ENCODE measurements at regions not wholly inside any gene's neighbourhood (a gene's known extent, or its start where the extent isn't known, plus 50 kb on each side); places are given as distances from the start of the nearest gene placed in this dataset.
"Not testable (repeated sequence)": the region's sequence is repeated elsewhere in the genome, so short reads cannot be mapped to it uniquely, and the experiment has no call there.

GRCh38 chr2:111406616-111407015 is 285.9 kb downstream of the BCL2L11 start:
- DNase-seq = not testable (repeated sequence)

DNA sequence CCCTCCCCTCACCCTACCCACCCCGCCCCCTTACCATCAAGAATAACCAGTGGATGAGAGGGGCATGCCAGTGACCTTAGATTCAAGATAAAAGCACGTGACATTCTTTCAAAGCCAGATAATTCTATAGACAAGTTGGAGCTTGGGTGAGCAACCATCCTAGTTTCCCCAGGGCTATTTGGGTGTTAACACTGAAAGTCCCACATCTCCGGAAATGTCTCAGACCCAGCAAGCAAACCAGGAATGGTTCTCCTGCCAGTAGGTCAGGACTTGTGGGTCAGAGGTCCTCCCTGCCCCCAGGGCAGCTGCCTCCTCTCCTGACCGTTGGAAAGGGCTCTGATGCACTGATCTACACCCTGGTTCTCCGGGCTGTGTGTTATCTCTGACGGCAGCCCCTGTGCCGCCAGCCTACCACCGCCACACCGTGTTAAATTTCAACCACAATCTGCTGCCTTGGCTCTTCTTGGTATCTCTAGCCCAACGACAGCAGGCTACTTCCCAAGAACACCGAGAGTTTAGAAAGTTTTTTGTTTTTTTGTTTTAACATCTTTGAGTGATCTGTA is 287.0 kb downstream of the BCL2L11 start:
- DNase-seq = not testable (repeated sequence)

DNA sequence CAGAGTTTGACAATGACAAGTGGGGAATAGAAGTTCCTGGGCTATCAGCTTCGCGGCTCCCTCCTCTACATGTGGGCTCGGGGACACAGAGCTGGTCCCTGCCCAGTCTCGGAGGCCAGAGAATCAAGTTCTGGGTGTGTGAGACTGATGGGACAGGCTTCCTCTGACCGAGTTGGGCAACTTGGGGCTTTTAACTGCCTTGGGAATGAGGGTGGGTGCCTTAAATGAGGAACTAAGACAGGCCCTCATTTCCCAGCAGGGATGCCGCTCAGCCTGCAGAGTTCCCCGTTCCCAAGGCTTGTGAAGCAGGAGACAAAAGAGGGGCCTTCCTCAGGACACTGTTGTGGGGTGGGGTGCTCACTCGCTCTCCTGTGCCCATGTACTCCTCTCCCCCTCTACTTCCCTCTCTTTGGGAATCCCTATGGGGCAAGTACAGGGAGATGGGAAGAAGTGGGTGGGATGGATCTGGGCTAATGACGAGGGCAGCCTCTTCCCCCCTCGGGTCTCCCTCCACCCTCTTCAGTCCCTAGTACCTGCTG is 290.2 kb downstream of the BCL2L11 start:
- not testable (repeated sequence) for DNase-seq

- not testable (repeated sequence) for DNase-seq
Measured at GRCh38 chr2:111411867-111412681, 291.4 kb downstream of the BCL2L11 start.

GRCh38 chr2:111412841-111413650 is 292.3 kb downstream of the BCL2L11 start:
- not testable (repeated sequence) for DNase-seq

DNA sequence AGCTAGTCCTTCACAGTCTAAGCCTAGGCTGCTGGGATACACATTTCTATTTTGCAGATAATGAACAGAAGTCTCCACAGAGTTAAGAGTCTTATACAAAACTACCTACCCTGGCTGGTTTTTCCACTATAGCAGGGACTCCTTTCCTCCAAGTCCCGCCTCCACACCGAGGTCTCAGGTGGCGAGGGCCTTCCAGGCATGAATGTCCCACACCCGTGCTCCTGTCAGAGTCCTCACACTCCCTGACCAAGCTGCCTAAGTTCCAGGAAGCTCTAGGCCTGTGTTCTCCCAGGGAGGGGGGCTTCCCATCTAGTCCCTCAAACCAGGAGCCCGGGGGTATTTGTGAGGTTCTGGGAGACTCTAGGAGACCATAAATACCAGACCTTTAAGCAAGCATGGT is 293.2 kb downstream of the BCL2L11 start:
- not testable (repeated sequence) for DNase-seq

- DNase-seq = not testable (repeated sequence)
Measured at GRCh38 chr2:111415765-111416743, 295.3 kb downstream of the BCL2L11 start.

GRCh38 chr2:111417026-111417425 is 296.3 kb downstream of the BCL2L11 start:
- not testable (repeated sequence) for DNase-seq

DNA sequence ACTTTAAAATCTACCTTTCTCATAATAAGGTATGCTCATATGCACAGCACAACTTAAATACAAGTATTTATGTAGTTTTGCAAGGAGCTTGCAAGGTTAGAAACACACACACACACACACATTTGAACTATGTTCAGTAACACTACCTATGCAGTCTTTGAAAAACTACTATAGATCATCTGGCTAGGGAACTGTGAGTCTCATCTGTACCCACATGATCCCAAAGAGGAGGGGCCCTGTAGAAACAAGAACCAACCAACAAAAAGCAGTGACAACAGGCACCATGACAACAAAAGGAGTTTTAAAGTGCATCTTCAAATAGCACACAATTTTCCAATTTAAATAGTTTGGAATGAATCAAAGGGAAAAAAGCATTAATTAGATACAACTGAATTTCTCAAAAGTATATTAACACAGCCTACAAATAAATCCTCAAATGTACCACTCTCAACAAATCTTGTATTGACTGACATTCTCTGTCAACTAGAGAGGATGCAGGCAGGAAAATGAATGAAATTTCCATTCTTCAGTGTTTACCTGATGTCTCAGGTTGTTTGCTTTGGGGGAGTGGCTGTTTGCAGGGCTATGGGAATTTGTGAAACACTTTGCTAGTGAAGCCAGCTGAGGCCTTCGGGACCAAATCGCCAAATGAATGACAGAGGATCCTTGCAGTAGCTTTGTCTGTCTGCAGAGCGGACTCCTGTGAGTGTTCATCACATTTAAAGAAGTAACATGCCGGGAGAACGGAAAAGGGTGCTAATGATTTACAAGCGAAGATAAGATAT is 297.6 kb downstream of the BCL2L11 start:
- DNase-seq = not testable (repeated sequence)

DNA sequence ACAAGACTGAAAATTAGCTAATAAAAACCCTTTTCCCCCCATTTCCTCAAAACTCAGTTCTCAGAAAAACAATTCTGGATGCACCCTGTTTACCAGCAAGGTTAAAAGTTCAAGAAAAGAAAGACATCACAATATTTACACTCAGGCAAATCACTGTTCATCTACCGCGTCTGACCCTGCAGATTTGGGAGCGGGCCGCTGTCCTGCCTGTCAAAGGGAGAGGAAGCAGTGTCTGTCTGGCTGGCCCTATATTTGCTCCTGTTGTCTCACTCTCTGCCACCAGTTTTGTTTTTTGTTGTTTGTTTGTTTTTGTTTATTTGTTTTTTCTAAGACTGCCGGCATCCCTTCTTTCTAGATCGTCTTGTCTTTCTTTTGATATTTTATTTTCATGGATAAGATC is 299.4 kb downstream of the BCL2L11 start:
- not testable (repeated sequence) for DNase-seq

DNA sequence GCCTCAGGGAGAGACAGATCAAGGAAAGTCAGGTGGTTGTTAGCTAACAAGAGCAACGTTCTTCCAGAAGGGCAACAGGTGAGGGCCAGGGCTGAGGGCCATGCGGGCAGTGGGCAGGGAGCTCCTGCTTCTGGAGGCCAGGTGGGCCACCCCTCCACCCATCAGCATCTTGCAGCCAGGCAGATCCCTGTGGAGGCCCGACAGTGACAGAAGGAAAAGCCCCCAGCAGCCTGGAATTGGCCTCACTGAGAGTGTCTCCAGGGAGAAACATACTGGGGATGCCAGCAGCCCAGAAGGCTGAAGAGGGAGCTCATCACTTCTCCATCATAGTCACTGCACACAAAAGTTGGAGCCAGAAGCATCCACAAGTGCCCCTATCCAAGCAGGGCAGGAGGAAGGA is 300.1 kb downstream of the BCL2L11 start:
- not testable (repeated sequence) for DNase-seq

DNA sequence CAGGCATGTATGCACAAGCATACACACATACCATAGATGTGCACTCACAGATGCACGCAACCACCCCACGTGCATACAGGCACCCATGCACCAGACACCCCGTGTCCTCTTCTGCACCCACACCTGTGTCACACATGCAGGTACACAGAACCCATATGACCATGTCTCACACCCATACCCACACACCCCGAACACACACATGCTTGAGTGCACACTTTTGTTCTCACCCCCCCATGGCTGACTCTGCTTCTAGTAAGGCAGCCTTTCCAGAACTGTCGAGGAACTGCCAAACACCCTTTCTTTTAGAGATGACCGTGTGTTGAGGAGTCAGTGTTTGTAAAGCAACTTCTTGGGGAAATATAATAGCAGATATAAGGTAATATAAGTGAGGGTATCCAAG is 301.2 kb downstream of the BCL2L11 start:
- not testable (repeated sequence) for DNase-seq

- DNase-seq = not testable (repeated sequence)
Measured at GRCh38 chr2:111422562-111422961, 301.8 kb downstream of the BCL2L11 start.

DNA sequence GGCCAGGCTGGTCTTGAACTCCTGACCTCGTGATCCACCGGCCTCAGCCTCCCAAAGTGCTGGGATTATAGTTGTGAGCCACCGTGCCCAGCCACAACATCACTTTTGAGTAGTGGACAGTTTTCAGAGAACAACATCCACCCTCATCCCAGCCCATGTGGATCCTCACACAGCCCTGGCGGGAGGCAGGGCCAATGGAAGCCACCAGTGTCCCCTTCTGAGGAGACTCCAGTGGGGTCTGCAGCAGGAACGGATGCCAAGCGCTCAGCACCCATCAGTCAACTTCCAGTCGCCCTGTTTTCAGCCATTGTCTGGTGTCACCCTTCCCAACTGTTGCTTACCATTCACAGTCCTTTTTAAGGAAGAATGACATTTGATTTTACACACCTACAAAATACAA is 302.5 kb downstream of the BCL2L11 start:
- DNase-seq = not testable (repeated sequence)

DNA sequence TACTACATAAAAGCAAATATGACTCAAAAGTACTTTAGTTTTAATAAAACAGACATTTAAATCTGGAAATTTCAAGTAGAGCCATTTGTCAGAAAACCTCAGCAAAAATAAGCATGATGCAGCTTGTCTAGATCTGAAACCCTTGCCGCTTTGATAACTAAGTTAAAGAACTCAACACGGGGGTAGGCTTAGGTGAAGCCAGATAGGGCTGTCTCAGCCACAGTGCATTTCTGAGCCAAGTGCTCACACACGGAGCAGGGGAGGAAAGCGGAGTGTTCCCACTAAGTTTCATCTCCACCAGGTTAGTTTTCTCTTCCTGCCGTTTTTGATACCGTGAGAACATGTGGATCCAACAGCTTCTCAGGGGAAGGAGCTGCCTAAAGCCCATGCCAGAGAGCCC is 303.5 kb downstream of the BCL2L11 start:
- not testable (repeated sequence) for DNase-seq

DNA sequence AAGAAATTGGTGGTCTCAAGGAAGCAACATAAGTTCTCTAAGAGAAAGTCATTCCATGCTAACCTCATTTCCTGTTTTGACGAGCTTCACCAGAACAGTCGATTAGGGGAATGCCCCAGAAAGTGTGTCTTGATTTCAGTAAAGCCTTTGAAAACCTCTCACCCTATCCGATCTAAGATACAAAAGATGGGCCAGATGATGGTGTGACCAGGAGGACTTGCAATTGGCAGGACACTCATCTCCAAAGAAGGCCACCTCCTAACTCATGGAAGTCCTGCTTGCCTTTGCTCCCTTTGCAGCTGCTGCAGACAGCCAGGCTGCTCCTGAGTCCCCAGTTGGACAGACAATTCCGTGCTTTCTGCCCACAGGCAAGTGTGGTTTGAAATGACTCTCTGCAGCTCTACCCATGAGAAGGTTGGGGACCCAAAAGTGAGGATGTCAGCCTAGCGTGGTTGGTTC is 304.2 kb downstream of the BCL2L11 start:
- peak; percentile 60 for DNase-seq

GRCh38 chr2:111425789-111426201 is 305.1 kb downstream of the BCL2L11 start:
- not testable (repeated sequence) for DNase-seq

DNA sequence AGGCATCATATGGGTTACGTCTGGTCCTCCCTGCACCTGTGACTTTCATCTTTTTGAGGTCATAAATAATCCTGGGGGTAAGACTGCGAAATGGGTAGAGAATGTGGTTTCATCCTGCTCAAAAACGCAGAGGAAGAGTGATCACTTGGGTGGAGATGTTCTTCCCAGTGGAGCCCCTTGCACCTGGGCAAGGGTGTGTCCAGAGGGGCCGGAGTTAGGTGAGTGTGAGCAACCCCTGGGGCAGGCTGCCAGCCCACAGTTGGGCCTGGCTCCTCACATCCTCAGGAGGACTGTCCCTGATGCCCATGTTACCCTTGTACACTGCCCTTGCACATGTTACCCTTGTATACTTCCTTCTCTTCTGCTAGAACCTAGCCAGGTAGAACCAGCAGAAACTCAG is 306.6 kb downstream of the BCL2L11 start:
- not testable (repeated sequence) for DNase-seq

GRCh38 chr2:111428915-111429314 is 308.2 kb downstream of the BCL2L11 start:
- DNase-seq = not testable (repeated sequence)

DNA sequence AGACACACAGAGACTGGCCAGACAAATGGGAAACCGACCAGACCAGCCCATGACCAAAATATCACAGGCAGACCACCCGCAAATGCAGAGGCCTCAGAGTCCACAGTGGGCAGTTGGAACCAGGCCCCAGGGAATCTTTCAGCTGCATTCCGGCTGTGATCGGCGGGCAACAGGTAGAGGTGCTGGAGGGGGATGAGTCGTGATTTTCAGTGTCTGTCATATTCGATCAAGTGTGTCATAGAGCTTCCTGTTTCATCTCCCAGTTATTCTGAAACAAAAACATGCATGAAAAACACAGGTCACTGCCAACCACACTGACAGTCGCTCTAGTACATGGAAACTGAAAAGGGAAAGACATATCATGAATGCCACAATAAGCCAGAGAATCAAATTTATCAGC is 308.6 kb downstream of the BCL2L11 start:
- not testable (repeated sequence) for DNase-seq

Measured in activated T-cell treated with anti-CD3 and anti-CD28 coated beads, Interleukin-2, amount 50 U/mL, for 1 hour (primary cell).